T-helper 1 cell treated with Interleukin-12 subunit alpha and Interleukin-12 subunit beta and Interleukin-4 antibody, amounts not matched to agents 30 μg/mL and 1 μg/mL, for 36 hours (primary cell): ENCODE measurements at regions not wholly inside any gene's neighbourhood (a gene's known extent, or its start where the extent isn't known, plus 50 kb on each side); places are given as distances from the start of the nearest gene placed in this dataset.

Source experiments
- H3K27ac Mint-ChIP-seq: one replicate; pipeline ENCODE4 v1.8.0; 2021; ENCODE audit warnings: mild to moderate bottlenecking, mixed read lengths
- H3K27me3 Mint-ChIP-seq: one replicate; pipeline ENCODE4 v1.8.0; 2021; ENCODE audit warnings: low read depth, mixed read lengths
- H3K36me3 Mint-ChIP-seq: one replicate; pipeline ENCODE4 v1.8.0; 2021; ENCODE audit warnings: low read depth, mixed read lengths
- H3K4me1 Mint-ChIP-seq: one replicate; pipeline ENCODE4 v1.8.0; 2021; ENCODE audit warnings: low read depth, mixed read lengths
- H3K4me3 Mint-ChIP-seq: one replicate; pipeline ENCODE4 v1.8.0; 2021; ENCODE audit warnings: mild to moderate bottlenecking, moderate library complexity, mixed read lengths
- H3K9me3 Mint-ChIP-seq: one replicate; pipeline ENCODE4 v1.8.0; 2021; ENCODE audit warnings: mixed read lengths

- no peaks in the 10 kb centered on the region for H3K36me3 Mint-ChIP-seq
- H3K4me1 Mint-ChIP-seq: no peaks in the 10 kb centered on the region
- no peaks in the 10 kb centered on the region for H3K27me3 Mint-ChIP-seq
- H3K4me3 Mint-ChIP-seq: no peak overlapping the region
- peaks cover 7% of the 10 kb centered on the region for H3K9me3 Mint-ChIP-seq
- no peak overlapping the region for H3K27ac Mint-ChIP-seq
These were observed 1380.1 kb downstream of the SUCLG1 start for GRCh38 chr2:83079007-83079406.

- no peaks in the 10 kb centered on the region for H3K36me3 Mint-ChIP-seq
- H3K4me1 Mint-ChIP-seq: no peaks in the 10 kb centered on the region
- peaks cover under 1% of the 10 kb centered on the region for H3K9me3 Mint-ChIP-seq
- no peaks in the 10 kb centered on the region for H3K27me3 Mint-ChIP-seq
- no peak overlapping the region for H3K27ac Mint-ChIP-seq
- H3K4me3 Mint-ChIP-seq: no peak overlapping the region
These were observed 1386.3 kb downstream of the SUCLG1 start for GRCh38 chr2:83072767-83073166.

DNA sequence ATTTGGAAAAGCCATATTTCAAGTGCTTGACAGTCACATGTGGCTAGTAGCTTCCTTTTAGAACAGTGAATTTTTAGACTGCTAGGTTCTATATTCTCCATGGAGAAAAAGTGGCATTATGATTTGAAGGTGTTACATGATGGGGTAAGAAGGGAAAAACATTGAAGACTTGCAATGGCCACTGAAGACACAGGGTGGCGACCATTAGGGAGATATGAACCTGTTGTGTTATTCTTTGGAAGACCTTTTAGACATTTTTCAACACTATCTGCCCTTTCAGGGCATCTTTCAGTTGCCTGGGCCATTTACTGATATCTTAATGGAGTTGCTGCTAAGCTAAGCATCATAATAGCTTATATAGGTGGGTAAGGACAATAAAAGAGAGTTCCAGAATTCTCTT is 1387.2 kb downstream of the SUCLG1 start:
- Mint-ChIP-seq H3K9me3 (no peaks in the 10 kb centered on the region), H3K27me3 (no peaks in the 10 kb centered on the region), H3K4me1 (no peaks in the 10 kb centered on the region), H3K4me3 (no peak overlapping the region), H3K27ac (no peak overlapping the region), H3K36me3 (no peaks in the 10 kb centered on the region)

DNA sequence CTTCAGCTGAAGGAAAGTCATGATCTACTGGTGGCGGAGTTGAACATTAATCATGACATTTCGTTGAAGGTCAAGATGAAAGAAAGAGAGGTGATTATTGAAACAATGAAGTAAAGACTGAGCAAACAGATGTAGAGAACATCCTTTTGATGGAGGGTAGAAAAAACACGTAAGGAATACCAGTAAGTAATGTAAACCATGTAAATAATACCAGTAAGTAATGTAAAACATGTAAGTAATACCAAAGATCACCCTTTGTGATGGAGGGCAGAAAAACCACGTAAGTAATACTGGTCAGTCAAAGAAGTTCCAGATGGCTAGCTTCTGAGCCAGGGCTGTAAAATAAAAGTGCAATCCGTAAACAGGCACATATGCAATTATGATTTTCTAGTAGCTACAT is 1387.7 kb downstream of the SUCLG1 start:
- Mint-ChIP-seq H3K36me3 (no peaks in the 10 kb centered on the region), H3K27me3 (no peaks in the 10 kb centered on the region), H3K27ac (no peak overlapping the region), H3K4me1 (no peaks in the 10 kb centered on the region), H3K9me3 (no peaks in the 10 kb centered on the region), H3K4me3 (no peak overlapping the region)

DNA sequence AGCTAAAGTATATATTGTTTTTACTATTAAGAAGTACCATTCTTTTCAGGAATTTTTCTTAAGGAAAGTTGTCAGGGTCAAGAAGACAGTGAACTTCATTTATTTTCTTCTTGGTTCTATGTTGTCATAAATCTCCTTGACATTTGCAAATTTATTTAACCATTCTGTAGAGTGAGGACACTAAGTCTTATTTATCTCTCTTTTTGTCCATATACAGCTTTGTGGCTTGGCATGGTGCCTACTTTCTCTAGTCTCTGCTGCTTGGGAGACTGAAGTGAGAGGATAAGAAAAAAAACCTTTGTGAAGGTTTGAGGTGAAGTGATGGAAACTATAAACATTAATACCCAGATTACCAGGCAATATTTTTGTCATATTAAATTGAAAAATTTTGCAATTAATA is 1389.4 kb downstream of the SUCLG1 start:
- no peak overlapping the region for H3K4me3 Mint-ChIP-seq
- H3K36me3 Mint-ChIP-seq: no peaks in the 10 kb centered on the region
- H3K9me3 Mint-ChIP-seq: no peaks in the 10 kb centered on the region
- no peak overlapping the region for H3K27ac Mint-ChIP-seq
- no peaks in the 10 kb centered on the region for H3K4me1 Mint-ChIP-seq
- no peaks in the 10 kb centered on the region for H3K27me3 Mint-ChIP-seq

DNA sequence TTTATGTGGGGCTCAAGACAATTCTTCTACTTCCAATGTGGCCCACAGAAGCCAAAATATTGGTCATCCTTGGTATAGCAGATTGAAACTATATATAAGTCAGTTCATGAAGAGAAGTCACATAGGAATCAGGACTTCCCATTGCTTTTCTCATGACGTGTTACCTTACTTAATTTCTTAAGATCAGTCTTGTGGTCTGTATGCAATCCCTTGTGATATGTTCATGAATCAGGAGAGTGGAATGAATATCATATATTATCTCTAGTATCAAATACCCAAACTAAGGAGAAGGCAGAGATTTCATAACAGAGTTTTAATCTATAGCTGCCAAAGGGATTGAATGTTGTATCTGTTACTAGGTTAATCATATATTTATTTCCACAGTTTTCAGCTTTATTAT is 1390.4 kb downstream of the SUCLG1 start:
- H3K27me3 Mint-ChIP-seq: no peaks in the 10 kb centered on the region
- H3K4me3 Mint-ChIP-seq: no peak overlapping the region
- H3K9me3 Mint-ChIP-seq: peaks cover 5% of the 10 kb centered on the region
- H3K27ac Mint-ChIP-seq: no peak overlapping the region
- no peaks in the 10 kb centered on the region for H3K36me3 Mint-ChIP-seq
- no peaks in the 10 kb centered on the region for H3K4me1 Mint-ChIP-seq

DNA sequence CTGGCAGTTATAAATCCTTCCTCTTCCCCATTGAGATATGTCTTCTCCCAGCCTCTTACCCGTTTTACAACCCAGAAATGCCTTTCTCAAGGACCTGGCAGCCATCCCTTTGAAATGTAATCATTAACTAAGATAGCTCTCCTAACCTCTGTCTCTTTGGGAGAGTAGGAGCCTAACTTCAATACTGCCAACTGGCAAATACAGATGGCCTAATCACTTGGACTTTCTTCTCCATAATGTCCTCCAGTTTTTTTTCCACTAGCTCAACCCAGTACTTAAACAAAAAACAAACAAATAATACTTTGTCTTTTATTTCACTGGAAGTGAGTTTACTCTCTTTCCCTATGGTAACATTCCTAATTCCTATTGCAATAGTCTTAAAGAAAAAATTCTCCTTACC is 1391.1 kb downstream of the SUCLG1 start:
- peaks cover 5% of the 10 kb centered on the region for H3K9me3 Mint-ChIP-seq
- H3K27ac Mint-ChIP-seq: no peak overlapping the region
- no peaks in the 10 kb centered on the region for H3K27me3 Mint-ChIP-seq
- H3K36me3 Mint-ChIP-seq: no peaks in the 10 kb centered on the region
- no peak overlapping the region for H3K4me3 Mint-ChIP-seq
- no peaks in the 10 kb centered on the region for H3K4me1 Mint-ChIP-seq

DNA sequence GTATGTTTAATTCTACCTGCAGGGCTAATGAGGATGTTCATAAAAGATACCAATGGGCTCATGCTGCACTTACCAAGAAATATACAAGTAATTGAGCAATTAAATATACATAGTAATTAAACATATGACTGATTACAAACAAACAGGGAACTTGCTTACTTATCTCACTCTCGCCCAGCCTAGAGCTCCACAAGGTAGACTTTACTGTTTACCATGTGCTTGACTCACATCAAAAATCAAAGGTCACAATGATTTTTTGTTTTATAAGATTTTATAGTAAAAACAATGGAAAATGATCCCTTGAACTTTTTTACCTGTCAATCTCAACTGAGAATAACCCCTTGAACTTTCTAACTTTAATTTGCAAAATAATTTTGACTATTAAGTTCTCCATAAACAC is 1395.1 kb downstream of the SUCLG1 start:
- Mint-ChIP-seq H3K36me3 (no peaks in the 10 kb centered on the region), H3K4me3 (no peak overlapping the region), H3K4me1 (no peaks in the 10 kb centered on the region), H3K27me3 (no peaks in the 10 kb centered on the region), H3K9me3 (peaks cover 5% of the 10 kb centered on the region), H3K27ac (no peak overlapping the region)

- H3K9me3 Mint-ChIP-seq: peaks cover 8% of the 10 kb centered on the region
- no peaks in the 10 kb centered on the region for H3K27me3 Mint-ChIP-seq
- no peaks in the 10 kb centered on the region for H3K4me1 Mint-ChIP-seq
- H3K4me3 Mint-ChIP-seq: no peak overlapping the region
- H3K27ac Mint-ChIP-seq: no peak overlapping the region
- no peaks in the 10 kb centered on the region for H3K36me3 Mint-ChIP-seq
These were observed 1395.6 kb downstream of the SUCLG1 start for GRCh38 chr2:83063511-83063910.

DNA sequence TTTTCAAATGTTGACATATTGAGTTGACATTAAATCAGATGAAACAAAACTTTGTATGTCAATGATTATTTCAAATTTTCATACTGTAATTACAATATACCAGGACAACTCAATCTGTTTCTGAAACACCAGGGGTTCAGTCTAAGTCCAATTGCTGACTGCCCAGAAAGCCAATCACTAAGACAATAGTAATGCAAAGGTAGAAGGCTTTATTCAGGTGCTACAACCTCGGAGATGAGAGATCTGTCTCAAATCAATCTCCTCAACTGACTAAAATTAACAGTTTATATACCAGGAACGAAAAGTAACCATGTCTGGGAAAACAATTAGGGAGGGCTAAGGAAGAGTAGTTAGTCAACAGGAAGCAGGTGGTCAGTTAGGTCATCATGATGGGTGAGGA is 1400.4 kb downstream of the SUCLG1 start:
- H3K4me3 Mint-ChIP-seq: no peak overlapping the region
- H3K27me3 Mint-ChIP-seq: no peaks in the 10 kb centered on the region
- H3K36me3 Mint-ChIP-seq: no peaks in the 10 kb centered on the region
- no peaks in the 10 kb centered on the region for H3K4me1 Mint-ChIP-seq
- H3K9me3 Mint-ChIP-seq: peaks cover 7% of the 10 kb centered on the region
- no peak overlapping the region for H3K27ac Mint-ChIP-seq

DNA sequence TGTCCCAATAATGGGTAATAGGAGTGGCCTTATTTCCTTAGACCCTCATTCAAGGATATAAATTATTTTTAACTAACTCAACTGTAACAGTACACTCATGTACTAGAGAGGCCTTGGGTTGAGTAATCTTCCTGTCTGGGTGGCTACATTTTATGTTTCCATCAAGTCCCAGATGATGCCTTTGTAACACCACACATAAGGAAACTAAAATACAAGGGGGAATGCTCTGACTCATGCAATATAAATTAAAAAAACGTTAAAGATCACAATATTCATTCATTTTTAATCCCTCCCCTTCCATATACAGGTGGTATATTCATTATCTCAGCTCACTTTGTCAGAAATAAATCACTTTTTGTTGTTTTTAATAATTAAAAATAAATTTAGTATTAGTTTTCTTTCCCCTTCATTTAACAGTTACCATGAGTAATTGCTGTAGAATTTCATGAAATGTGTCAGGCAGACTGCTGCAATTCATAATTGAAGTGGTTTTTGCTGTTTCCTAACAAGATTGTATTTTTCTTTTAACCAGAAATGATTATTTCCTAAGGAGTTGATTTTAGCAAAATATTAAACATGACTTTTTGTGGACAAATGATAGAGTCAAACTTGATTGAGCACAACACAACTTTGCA is 1403.6 kb downstream of the SUCLG1 start:
- Mint-ChIP-seq H3K36me3 (no peaks in the 10 kb centered on the region), H3K27ac (no peak overlapping the region), H3K9me3 (peaks cover 10% of the 10 kb centered on the region), H3K4me3 (no peak overlapping the region), H3K4me1 (no peaks in the 10 kb centered on the region), H3K27me3 (no peaks in the 10 kb centered on the region)

- Mint-ChIP-seq H3K36me3 (no peaks in the 10 kb centered on the region), H3K27me3 (no peaks in the 10 kb centered on the region), H3K4me1 (no peaks in the 10 kb centered on the region), H3K9me3 (peaks cover 10% of the 10 kb centered on the region), H3K4me3 (no peak overlapping the region), H3K27ac (no peak overlapping the region)
These were observed 1404.3 kb downstream of the SUCLG1 start for GRCh38 chr2:83054751-83055150.

DNA sequence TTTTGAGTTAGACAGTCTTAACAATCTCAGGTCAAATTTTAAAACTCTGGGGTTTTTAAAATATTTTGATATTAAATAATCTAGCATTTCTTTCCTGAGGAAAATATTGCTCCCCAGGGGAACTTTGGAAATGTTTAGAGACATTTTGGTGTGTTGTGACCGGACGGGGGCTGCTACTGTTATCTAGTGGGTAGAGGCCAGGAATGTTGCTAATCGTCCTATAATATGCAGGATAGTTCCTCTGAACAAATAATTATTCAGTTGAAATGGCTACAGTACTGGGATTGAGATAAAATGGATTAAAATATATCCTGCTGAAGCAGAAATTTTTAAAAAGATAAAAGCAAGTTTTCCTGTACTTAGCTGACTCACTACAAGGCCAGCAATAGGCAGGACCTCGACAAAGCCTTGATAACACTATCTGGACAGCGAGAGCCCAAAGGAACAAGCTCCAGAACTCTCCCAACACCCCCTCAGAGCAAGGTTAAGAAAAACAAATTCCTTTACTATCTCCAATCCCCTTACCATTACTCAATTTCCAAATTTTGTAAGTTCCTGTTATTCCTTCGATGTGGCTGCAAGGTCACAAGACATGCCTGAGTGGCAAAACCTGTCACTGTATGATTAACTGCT is 1407.4 kb downstream of the SUCLG1 start:
- Mint-ChIP-seq H3K4me1 (no peaks in the 10 kb centered on the region), H3K27ac (no peak overlapping the region), H3K9me3 (peaks cover 3% of the 10 kb centered on the region), H3K36me3 (no peaks in the 10 kb centered on the region), H3K27me3 (no peaks in the 10 kb centered on the region), H3K4me3 (no peak overlapping the region)

DNA sequence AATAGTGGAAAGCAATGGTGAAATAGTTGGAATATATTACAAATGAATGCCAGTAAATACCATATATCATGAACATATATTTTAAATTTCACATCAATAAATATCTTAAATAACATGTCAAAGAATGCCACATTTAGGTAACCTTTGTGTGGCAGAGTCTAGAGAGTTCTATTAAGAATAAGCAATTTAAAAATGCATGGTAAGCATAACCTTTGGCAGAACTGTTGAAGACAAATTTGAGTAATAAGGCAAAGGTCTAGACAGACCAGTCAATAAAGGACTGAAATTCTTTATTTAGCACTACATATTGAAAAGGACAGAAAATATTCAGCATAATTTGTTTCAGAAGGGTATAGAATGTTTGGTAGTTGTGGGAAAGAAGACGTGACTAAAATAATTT is 1417.0 kb downstream of the SUCLG1 start:
- peaks cover 9% of the 10 kb centered on the region for H3K9me3 Mint-ChIP-seq
- H3K4me3 Mint-ChIP-seq: no peak overlapping the region
- no peak overlapping the region for H3K27ac Mint-ChIP-seq
- no peaks in the 10 kb centered on the region for H3K27me3 Mint-ChIP-seq
- no peaks in the 10 kb centered on the region for H3K36me3 Mint-ChIP-seq
- no peaks in the 10 kb centered on the region for H3K4me1 Mint-ChIP-seq

GRCh38 chr2:83022631-83023210 is 1436.4 kb downstream of the SUCLG1 start:
- Mint-ChIP-seq H3K4me1 (no peaks in the 10 kb centered on the region), H3K36me3 (no peaks in the 10 kb centered on the region), H3K27me3 (no peaks in the 10 kb centered on the region), H3K9me3 (peaks cover 4% of the 10 kb centered on the region), H3K4me3 (no peak overlapping the region), H3K27ac (no peak overlapping the region)
